ENCODE measurements at regions not wholly inside any gene's neighbourhood (a gene's known extent, or its start where the extent isn't known, plus 50 kb on each side); places are given as distances from the start of the nearest gene placed in this dataset.
A peak's percentile ranks its signal among the peaks of the same experiment; 100 is the strongest.
"Not testable (repeated sequence)": the region's sequence is repeated elsewhere in the genome, so short reads cannot be mapped to it uniquely, and the experiment has no call there.

DNA sequence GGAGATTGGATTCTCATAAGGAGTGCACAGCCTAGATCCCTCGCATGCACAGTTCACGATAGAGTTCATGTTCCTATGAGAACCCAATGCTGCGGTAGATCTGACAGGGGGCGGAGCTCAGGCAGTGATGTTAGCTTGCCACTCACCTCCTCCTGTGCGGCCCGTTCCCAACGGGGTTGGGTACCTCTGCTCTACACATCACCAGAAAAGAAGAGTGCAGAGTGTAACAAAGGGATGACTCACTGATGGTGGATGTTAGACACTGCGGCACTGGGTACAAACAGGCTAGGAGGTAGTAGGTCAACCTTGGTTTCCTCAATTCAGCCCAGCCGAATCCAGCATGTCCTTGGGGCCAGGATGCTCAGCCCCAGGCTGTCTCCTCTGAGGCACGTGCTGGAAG is 66.8 kb upstream of the CHST15 start:
- no peak for DNase-seq

DNA sequence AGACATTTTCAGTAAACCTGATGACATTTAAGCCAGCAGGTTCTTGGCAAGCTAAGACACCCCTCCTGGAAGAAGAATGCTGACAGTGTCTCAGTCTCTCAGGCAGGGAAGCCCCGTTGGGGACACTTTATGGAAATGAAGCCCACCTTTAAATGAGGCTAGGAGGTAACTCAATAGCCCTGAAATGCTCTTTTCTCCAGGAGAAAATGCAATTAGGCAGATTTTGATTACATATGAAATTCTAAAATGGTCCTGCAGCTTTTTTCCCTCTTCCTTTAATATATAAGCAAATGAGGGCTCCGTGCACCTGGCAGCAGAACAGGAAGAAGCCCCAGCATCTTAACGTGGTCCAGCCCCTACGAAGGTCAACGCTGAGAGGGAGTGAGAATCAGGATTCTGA is 65.8 kb upstream of the CHST15 start:
- DNase-seq: no peak

DNA sequence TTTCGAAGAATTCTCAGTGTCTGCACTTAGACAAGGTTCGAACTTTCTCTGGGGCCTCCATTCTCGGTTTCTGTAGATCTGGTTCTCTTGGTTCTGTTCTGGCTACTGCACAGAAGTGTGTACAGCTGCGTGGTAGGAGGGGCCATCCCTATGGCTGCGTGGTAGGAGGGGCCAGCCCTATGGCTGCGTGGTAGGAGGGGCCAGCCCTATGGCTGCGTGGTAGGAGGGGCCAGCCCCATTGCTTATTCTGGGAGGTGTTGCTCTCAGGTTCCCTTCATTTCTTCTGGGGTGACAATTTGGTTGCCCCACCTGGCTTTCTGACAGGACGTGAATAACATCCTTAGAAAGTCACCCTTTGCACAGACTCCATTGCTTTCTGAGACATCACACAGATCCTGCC is 65.2 kb upstream of the CHST15 start:
- no peak for DNase-seq

DNA sequence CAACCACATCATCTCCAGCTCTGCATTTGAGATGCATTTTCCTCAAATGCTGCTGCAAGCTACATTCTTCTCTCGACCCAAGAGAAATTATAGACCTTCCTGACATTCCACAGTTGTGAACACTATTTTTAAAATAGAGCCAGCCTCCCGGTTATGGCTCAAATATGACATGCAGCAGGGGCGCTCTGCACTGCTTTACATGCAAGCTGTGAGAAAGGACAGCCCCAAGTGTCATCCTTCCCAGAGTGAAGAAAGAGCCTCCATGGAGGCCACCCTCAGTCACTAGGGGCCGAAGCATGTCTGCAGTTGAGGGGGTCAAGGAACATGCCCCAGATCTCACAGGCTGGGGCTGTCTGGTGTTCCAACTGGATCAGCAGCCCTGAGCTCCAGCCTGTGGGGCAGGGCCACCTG is 63.9 kb upstream of the CHST15 start:
- DNase-seq: no peak

DNA sequence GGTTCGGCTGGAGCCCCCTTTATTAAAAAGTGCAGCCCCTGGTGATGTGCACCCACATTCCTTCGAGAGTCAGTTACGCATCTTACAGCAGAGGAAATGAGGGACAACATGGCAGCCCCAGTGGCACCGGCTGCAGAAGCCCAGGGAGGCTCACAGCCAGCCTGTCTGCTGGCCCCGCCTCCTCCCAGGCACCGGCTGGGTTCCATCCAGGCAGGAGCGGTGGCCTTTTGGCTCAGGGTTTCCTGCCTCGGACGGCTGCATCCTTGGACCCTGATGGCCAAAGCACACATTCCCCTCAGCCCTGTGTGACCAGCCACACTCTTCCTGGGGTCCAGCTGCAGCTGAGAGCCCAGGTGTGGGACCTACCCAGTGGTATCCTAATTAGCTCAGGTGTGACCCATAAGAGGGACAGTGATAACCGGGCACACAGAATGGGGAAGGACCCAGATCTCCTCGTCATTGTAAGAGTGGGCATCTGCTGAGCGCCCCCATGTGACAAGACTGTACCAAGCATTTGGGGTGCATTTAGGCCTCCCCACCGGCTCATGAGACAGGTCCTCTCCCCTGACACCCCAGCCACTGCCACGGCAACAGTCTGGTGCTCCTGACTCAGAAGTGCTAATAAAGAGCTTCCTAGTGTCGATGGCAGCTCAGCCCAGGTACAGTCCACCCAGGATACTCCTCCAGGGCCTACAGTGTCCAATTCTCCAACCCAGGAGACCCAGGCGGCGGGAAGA is 63.3 kb upstream of the CHST15 start:
- peak; percentile 62 for DNase-seq

DNA sequence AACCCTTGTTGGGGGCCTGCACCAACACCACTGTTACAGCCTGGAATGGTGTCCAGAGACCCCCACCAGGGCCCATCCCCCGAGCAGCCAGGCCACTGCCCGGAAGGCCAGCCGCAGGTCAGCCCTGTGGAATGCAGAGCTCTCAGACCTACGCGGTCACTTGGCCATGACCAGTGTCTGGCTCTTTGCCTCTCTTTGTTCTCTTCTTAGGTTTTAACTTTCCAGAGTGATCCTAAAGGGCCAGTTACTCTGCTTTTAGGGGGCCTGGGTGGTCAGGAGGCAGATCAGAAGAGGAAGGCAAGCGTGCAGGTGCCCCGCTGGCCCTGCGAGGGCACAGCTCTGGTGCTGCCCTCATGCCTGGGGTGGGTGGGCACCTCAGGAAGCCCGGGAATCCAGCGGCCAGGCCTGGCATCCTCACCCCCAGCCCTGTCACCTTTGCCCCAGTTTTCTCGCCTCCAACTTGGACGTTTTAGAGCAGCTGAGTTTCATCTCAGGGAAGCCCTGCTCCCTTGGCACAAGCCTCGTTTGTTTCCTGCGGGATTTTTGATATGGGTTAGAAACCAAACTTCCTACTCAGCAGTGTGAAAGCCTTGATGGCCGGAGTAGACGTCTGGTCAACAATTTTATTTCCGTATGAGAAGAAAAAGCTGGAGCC is 62.5 kb upstream of the CHST15 start:
- peak; percentile 62 for DNase-seq

DNA sequence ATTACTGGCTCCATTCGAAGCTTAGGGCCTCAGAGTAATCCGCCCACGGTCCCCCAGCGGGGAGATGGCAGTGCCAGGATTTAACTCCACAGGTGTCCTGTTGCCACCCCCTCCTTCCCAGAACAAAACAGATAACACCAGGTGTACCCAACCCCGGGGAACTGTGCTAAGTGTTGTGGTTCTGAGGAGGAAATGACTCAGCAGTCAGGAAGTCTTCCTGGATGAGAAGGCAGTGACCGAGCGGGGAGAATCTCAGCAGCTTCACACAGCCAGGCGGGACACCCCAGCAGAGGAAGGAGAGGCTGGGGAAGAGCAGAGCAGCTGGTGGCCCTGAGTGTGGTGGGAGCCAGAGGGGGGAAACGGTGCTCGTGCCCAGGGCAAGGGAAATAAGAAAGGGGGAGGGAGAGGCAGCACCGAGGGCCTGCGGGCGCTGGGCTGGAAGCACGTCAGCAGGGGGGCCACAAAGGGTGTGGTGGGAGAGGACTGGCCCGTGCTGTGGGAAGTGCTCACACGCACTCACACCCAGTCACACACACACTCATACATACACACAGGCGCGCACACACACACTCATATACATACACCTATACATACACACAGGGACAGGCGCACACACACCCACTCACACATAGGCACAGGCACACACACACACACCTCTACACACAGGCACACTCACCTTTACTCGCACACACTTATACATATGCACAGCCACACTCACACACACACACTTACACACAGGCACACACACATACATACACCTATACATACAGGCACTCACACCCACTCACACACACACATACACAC is 59.8 kb upstream of the CHST15 start:
- peak; percentile 96 for DNase-seq

DNA sequence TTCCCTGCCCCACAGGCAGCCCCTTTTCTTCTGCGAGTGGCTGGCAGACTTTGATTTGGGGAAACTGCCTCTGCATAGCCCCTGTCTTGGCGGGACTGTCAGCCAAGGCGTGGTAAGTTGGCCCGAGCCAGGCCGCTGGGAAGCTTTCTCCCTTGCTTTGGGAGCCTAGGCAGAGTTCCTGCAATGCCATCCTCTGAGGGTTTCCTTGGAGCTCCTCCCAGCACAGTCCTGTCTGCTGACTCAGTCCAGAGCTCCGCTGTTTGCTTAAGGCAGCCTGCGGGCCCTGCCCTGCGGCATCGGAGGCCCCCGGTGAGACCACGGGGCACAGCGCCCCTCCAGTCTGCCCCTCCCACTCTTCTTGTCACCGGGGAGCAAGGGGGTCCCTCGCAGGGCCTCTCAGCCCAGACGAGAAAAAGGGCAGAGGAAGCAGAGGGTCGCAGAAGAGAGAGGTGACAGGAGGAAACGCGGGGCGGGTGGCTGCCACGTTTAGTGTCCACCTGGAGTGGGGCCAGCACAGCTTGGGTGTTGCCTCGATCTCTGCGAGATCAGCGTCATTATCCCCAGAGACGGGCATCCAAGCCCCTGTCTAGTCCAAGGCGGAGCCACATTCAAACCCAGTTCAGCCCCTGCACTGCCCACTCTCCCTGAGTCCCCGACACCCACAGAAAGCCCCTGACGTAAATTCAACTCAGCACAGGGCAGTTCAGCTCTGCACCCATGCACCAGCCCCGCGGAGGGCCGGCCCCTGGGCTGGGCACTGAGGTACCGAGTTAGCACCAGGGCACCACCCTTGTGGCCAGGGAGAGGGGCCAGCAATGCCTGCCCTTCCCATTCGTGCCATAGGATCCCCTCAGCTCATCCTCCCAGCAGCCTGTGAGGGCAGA is 59.0 kb upstream of the CHST15 start:
- peak; percentile 70 for DNase-seq

DNA sequence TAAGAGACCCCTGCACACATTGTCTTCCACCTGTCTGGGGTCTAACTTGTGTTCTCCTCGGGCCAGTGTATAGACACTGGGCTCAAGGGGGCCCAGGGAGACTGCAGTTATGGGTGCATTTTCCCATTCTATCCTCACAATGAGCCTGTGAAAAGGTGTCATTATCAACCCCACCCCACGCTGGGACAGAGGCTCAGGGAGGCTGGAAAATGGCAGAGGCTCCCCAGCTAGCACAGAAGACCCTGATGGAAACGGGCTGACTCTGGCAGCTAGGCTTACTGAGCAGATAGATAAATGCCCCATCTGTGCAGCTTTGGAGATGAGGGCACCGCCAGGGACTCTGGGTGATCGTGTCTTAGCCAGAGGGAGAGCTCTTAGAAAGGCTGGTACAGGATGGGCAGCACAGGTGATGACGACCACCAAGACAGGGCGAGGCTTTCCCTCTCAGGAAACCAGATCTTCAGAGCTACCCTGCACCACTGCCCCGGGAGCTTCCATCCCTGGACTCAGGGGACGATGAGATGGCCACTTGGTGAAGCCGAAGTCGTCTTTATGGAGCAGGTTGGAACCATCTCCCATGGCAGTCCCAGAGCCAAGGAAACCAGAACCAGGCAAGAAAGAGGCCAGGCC is 58.2 kb upstream of the CHST15 start:
- DNase-seq: no peak

DNA sequence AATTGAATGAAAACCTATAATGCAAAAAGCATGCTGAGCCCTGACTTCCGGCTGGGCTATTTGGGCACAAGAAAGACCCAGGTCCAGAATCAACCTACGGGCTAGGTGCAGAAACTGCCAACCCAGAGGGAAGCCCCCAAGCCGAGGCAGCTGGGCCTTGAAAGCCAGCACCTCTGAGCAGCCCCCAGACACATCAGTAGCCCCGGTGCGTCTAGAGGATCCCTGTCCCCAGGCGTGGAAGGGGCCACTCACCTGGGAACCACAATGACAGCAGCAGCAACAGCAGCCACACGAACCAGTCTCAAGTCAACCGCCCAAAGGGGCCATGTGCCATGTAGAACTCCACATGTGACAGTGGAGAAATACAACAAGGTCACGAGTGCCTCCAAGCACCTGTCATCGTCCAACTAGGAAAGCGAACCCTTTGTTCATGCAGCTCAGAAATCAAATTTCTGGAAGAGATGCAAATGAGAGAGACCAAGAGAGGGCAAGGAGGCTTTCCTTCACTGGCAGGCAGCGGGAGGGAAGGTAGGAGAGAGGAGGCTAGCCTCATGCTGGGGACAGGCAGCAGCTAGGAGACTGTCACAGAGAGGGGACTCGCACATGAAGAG is 57.5 kb upstream of the CHST15 start:
- no peak for DNase-seq

DNA sequence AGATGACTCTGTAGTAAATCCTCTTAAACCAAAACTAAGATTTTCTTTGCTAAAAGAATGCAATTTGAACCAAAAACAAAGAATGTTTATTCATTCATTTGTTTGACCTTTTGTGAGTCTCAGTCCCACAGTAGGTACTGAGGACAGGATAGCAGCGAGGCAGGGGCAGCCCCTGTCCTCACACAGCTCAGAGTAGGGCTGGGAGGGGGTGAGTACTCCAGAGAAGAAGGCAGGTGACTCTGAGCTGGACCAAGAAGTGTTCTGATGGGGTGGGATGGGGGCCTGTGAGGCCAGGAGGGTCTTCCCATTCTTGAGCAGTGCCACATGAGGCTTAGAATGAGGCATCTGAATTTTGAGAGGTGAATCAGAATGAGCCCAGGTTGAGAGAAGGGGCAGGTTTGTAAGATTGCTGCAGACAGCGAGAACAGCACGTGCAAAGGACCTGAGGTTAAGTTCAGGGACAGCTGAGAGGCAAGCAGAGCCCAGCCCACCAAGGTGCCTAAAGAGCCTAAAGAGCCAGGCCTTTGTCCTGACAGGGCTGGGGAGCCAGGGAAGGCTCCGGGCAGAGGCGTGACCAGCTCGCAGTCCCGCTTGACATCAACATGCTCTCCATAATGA is 56.9 kb upstream of the CHST15 start:
- no peak for DNase-seq

DNA sequence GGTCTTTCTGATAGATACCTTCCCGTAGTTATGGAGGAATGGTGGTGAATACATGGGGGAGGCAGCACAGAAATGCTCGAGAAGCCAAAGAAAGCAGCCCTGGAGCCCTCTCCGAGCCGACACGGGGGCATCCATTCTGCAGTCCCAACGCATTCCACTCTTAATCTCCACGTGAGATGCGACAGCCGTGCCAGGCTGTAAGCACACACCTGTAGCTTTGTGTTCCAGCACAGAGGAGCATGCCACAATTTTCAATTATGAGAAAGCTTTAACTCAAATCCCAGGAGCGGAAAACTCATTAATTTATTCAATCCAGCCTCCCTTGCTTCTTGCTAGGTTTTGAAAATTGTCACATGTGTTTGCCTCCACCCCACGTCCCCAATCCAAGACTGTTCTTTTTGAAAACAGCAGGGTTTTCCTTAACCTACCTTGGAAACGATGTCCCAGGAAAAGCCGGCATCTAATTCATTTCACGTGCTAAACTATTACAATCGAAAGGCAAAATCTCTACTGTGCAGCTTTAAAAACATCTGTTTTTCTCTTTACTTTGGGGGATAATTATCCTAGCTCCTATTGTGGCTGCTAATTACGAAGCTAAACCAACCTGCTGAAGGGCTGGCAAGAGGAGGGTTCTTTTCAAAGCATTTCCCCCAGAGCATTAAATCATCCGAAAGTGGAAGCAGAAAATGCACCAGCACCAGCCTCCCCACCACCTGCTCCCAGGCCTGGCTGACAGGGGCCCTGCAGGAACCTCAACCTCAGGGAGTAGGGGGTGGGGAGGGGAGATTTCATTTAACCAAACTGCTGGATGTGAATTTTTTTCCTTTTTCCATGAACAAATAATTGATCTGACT is 56.0 kb upstream of the CHST15 start:
- no peak for DNase-seq

DNA sequence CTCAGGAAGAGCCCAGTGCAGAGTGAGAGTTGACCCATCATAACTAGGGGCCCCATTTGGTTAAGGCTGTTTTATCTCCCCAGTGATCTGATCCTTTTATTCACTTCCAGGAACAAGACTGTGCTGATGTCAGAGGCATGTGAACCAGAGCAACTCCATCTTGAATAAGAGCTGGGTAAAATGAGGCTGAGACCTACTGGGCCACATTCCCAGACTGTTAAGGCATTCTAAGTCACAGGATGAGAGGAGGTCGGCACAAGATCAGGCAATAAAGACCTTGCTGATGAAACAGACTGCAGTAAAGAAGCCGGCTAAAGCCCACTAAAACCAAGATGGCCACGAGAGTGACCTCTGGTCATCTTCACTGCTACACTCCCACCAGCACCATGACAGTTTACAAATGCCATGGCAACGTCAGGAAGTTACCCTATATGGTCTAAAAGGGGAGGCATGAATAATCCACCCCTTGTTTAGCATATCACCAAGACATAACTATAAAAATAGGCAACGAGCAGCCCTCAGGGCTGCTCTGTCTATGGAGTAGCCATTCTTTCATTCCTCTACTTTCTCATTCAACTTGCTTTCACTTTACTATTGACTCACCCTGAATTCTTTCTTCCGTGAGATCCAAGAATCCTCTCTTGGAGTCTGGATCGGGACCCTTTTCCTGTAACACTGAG is 55.3 kb upstream of the CHST15 start:
- DNase-seq: not testable (repeated sequence)

DNA sequence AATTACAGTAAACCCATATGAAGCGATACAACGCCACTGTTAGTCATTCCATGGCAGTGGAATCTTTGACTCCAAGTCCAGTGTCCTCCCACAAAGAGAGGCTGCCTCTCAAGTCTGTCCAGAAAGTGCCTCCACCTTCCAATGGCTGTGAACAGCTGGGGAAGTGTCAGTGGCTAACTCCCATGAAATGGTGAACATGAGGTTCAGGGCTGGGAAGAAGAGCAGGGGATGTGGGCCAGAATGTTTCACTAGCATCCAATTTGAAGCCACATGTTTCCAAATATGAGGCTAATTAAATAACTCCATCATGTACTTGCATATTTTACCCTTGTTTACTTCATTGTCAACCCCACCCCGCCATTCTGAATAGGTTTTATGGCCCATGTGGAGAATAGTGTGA is 53.1 kb upstream of the CHST15 start:
- no peak for DNase-seq

DNA sequence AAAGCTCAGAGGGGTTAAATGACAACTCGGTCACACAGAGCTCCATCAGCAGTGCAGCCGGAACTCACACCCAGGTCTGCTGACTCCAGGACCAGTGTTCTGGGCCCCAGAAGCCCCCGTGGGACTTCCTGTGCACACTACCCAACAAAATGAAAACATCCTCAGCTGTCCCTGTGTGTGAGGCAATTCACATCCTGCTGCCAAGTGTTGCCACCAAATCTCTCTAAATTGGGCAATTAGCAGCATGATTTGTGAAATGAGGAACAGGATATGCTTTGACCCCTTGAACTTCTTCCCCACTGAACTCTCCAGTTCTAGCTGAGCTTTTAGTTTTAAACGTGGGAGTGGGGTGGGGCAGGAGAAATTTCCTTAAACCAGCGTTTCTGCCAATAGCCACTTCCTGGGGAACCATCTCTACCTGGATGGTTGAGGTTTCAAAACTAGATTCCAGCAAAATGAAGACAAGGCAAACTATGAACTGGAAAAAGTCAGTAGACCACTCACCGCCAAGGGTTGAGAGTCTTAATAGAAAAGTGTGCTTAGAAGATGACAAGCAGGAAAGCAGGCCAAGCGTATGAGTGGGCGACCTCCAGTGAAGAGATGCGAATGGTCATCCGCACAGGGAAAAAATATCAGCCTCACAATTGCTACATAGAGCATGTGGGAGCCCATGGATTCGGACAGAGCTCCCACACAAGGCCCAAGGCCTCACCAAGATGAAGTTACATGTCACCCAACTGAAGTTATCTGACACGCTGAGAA is 51.9 kb upstream of the CHST15 start:
- DNase-seq: no peak

DNA sequence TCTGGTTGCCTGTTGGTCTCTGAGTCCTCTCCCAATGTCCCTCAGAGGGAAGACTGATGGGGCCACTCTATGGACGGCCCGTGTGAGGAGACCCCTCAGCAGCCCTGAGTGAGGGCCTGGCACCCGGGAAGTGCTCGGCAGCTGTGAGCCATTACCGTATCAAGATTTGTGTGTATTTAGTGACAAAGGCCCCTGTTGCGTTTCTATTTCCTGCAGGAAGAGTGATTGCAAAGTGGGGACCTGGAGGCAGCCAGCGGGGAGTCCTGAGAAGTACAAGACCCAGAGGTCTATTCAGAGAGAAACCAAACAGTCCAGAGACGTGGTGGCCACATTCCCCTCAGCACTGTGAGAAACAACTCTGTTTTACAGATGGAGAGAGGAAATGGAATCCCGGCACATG is 51.1 kb upstream of the CHST15 start:
- no peak for DNase-seq

DNA sequence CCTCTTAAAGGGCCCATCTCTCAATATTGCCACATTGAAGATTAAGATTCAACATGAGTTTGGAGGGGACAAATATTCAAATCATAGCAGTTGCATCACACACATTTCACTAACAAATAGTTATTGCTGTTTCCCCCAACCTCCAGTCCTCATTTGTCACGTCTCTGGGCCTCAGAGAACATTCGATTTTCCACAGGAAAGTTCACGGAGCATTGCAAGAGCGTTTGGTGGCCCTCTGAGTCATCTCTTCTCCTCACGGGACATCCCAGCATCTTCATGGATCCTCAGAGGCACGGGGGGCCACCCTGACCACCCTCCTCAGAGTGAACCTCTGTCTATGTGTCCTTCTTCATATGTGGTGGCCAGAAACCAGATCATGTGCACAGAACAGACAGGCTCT is 50.3 kb upstream of the CHST15 start:
- no peak for DNase-seq
